HG03442 (cell line): ENCODE measurements at regions not wholly inside any gene's neighbourhood (a gene's known extent, or its start where the extent isn't known, plus 50 kb on each side); places are given as distances from the start of the nearest gene placed in this dataset.

Source experiments
- ATAC-seq: cut with Tn5 transposase; IDR thresholded peaks from one replicate; pipeline ENCODE4 v1.9.1; 2021; ENCODE audit warnings: mild to moderate bottlenecking, moderate library complexity; ENCODE audit not compliant: unreplicated experiment

DNA sequence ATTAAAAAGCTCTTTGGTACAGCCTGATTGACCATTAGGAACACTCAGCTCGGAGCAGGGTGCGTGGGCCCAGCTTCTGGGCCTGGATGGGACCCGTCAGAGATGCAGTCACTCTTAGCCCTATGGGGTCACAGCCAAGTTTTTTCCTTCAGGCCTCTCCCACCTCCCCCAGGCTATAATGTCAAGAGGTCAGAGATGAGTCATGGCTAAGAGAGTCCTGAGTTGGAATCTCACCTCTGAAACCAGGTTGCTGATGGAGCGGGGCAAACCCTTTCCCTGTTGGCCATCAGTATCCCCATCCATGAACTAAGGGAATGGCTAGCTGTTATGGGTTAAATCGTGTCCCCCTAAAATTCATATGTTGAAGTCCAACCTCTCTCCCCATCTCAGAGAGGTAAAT lies 195.9 kb upstream of the POU3F1 start:
- no peak for ATAC-seq

- no peak for ATAC-seq
These were observed 195.2 kb upstream of the POU3F1 start for GRCh38 chr1:38241594-38242334.

GRCh38 chr1:38240618-38241017 lies 194.0 kb upstream of the POU3F1 start:
- ATAC-seq, result no peak

GRCh38 chr1:38239258-38239835 lies 192.8 kb upstream of the POU3F1 start:
- ATAC-seq, result no peak

- ATAC-seq, result no peak
These were observed 191.7 kb upstream of the POU3F1 start for GRCh38 chr1:38238294-38238693.

DNA sequence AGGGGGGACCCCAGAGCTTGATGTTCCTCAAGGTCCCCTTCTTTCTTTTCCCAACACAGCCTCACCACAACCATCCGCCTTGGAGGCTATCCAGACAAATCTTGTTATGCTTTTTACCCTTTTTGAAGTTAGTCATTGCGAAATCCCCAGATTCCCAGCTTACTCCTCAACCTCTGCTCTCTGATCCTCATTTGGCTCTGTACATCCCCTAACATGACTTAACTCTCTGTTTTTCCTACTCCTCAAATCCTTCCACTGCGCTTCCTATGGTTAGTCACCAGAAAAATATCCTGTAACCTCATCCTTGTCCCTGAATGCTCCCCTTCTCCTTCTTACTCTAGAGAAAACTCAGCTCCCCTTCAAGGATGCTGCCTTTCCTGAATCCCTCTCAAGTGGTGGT lies 189.1 kb upstream of the POU3F1 start:
- ATAC-seq, result no peak

- ATAC-seq, result no peak
These were observed 185.3 kb upstream of the POU3F1 start for GRCh38 chr1:38231941-38232340.

- no peak for ATAC-seq
These were observed 182.1 kb upstream of the POU3F1 start for GRCh38 chr1:38228718-38229117.

GRCh38 chr1:38225745-38226144 lies 179.2 kb upstream of the POU3F1 start:
- no peak for ATAC-seq

DNA sequence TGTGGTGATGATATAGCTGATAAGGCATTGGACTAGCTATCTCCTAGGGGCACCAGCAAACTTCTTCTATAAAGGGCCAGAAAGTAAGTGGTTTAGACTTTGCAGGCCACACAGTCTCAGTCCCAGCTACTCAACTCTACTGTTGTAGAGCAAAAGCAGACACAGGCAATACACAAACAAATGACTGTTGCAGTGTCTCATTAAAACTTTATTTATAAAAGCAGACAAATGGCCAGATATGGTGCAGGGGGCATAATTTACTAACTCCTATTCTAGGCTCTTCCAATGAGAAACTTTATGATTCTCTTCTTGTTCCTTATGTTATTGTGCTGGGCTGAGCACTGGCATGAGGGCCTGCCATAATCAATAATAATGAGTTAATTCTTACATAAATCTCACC lies 176.8 kb upstream of the POU3F1 start:
- no peak for ATAC-seq

- no peak for ATAC-seq
These were observed 176.3 kb upstream of the POU3F1 start for GRCh38 chr1:38222891-38223290.

DNA sequence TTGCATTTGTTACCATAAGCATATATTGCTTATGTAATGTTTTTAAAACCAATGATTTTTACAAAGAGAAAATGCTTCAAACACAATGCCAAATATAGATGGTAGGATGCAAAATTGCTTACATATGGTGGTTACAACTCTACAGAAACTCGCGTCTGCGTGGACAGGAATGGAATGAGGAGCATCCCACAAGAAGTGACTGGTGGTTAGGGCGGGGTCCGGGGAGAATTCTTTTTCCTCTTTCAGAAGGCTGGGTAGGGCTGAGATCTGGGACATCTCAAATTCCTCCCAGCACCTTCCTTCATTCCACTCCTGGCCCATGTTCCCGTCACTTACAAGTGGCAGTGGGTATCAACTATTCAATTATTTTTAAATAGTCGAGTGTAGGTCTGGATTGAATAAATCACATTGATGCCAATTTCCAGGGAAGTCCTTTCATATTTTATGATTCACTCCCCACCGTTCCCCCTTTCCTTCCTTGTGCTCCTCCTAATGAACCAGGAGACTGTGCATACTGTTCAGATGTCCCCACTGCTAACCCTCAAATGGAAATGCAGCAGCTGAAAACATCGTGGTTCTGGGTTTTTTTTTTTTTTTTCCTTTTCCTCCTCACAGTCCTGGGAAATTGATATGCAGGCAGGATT lies 174.5 kb upstream of the POU3F1 start:
- no peak for ATAC-seq

GRCh38 chr1:38217316-38217715 lies 170.7 kb upstream of the POU3F1 start:
- ATAC-seq, result no peak

- no peak for ATAC-seq
These were observed 167.2 kb upstream of the POU3F1 start for GRCh38 chr1:38213646-38214434.

GRCh38 chr1:38210895-38211177 lies 164.2 kb upstream of the POU3F1 start:
- no peak for ATAC-seq

DNA sequence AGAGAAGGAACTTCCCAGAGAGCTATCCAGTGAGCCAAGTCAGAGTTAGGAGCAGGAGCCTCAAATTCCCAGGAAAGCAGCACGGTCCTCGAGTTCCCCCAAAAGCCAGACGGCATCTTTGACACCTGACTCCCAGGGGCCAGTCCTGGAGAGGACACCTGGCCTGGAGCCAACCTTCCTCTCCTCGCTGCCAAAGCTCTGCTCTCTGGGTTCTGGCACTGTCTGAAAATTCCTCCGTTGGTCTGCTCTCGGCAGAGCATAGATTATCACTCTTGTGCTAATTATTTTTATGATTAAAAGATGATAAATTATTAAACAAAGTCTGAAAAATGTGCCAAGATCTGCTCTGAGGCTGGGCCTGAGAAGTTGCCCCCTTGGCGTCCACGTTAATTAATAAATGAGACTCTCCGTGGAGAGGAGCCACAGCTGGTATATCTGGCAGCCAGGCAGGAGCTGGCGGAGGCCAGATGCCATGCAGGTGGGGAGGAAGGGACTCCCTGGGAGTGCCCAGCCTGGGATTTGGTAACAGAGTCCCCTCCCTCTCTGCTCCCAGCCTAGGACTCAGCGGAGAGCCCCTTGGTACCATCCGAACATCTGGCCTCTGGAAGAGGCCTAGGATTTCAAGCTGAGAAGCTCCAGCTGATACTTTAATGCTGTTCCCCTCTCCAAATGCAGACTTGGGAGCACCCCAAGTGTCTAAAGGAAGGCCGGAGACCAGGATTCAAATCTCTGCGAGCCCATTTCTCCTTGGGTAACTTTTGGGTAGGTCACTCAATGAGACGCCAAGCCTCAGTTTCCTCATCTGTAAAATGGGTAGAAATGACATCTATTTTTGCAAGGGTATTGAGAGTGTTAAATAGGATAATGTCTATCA lies 163.7 kb upstream of the POU3F1 start:
- no peak for ATAC-seq

DNA sequence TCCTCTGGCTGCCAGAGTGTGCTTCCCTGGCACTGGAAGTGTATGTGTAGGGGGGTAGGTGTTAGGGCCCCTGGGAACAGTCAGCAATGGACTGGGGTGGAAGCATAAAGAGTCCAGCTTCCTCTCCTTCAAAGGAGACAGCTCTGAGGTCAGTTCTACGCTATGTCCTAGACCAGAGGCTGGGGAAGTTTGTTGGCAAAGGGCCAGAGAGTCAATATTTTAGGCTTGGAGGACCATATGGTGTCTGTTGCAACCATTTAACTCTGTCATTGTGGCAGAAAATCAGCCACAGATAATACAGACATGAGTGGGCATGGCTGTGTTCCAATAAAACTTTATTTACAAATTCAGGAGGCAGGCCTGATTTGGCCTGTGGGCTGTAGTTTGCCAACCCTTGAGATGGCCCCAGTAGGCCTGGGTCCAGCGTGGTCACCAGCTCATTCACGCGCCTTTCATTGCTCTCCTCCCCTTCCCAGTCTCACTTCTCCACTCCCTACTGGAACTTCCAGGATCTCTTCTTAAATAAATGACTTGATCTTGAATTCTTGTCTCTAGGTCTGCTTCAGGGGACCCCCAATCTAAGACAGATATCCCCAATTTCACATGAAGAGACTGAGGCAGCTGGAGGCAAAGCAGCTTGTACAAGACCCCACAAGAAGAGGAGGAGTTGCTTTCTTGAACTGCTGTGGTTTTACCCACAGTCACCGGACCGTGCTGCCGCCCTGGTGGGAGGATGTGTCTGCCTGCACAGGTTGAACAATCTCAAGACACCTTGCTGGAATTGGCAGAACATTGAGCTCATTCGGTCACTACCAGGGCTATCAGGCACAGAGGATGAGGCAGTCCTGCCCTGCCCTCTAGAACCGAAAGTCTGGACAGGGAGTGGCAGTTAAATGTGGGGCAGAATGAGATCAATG lies 162.4 kb upstream of the POU3F1 start:
- ATAC-seq, result no peak

GRCh38 chr1:38207906-38208305 lies 161.3 kb upstream of the POU3F1 start:
- no peak for ATAC-seq

- no peak for ATAC-seq
These were observed 160.7 kb upstream of the POU3F1 start for GRCh38 chr1:38207275-38207674.

GRCh38 chr1:38204698-38205097 lies 158.1 kb upstream of the POU3F1 start:
- ATAC-seq, result no peak
